Endothelial cell (in vitro differentiated cells): ENCODE measurements at regions not wholly inside any gene's neighbourhood (a gene's known extent, or its start where the extent isn't known, plus 50 kb on each side); places are given as distances from the start of the nearest gene placed in this dataset.

Source experiments
- DNase-seq: peaks from one replicate; pipeline ENCODE4 v3.0.0; 2021; ENCODE audit warnings: low spot score
- H3K27ac Mint-ChIP-seq: one replicate; pipeline ENCODE4 v1.8.0; 2021; ENCODE audit warnings: mixed read lengths, inconsistent platforms; ENCODE audit not compliant: unreplicated experiment
- H3K27me3 Mint-ChIP-seq: one replicate; pipeline ENCODE4 v1.8.0; 2021; ENCODE audit warnings: mild to moderate bottlenecking, moderate library complexity, mixed read lengths, inconsistent platforms; ENCODE audit not compliant: unreplicated experiment
- H3K36me3 Mint-ChIP-seq: one replicate; pipeline ENCODE4 v1.8.0; 2021; ENCODE audit warnings: mild to moderate bottlenecking, low read depth, mixed read lengths, inconsistent platforms; ENCODE audit not compliant: unreplicated experiment
- H3K4me1 Mint-ChIP-seq: one replicate; pipeline ENCODE4 v1.8.0; 2021; ENCODE audit warnings: mild to moderate bottlenecking, mixed read lengths, inconsistent platforms; ENCODE audit not compliant: unreplicated experiment
- H3K4me3 Mint-ChIP-seq: one replicate; pipeline ENCODE4 v1.8.0; 2021; ENCODE audit warnings: mild to moderate bottlenecking, mixed read lengths, inconsistent platforms; ENCODE audit not compliant: unreplicated experiment
- H3K9me3 Mint-ChIP-seq: one replicate; pipeline ENCODE4 v1.8.0; 2021; ENCODE audit warnings: mixed read lengths, inconsistent platforms; ENCODE audit not compliant: unreplicated experiment
- TF ChIP-seq, protein P1 (sequence below): fragments of 200-600 bp; sonication (generic); IDR thresholded peaks from one replicate; pipeline ENCODE4 v1.5.0; 2021; ENCODE audit warnings: antibody characterized with exemption; ENCODE audit not compliant: unreplicated experiment

DNA sequence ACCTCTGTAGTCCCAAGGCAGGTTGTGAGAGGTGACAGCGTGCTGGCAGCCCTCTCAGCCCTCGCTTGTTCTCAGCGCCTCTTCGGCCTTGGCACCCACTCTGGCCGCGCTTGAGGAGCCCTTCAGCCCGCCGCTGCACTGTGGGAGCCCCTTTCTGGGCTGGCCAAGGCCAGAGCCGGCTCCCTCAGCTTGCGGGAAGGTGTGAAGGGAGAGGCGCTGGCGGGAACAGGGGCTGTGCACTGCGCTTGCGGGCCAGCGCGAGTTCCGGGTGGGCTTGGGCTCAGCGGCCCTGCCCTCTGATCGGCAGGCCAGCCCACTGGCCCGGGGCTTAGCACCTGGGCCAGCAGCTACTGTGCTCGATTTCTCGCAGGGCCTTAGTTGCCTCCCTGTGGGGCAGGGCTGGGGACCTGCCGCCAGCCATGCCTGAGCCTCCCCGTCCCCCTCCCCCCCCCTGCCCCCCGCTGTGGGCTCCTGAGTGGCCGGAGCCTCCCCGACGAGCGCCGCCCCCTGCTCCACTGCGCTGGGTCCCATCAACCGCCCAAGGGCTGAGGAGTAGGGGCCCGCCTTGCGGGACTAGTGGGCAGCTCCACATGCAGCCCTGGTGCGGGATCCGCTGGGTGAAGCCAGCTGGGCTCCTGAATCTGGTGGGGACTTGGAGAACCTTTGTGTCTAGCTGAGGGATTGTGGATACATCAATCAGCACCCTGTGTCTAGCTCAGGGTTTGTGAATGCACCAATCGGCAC is 347.6 kb downstream of the KLHL13 start:
- H3K27me3 Mint-ChIP-seq, result no peaks in the 10 kb centered on the region
- no peak for DNase-seq
- no peak overlapping the region for H3K27ac Mint-ChIP-seq
- H3K4me3 Mint-ChIP-seq, result no peak overlapping the region
- no peaks in the 10 kb centered on the region for H3K9me3 Mint-ChIP-seq
- H3K4me1 Mint-ChIP-seq, result no peaks in the 10 kb centered on the region
- TF ChIP-seq, protein P1, sequence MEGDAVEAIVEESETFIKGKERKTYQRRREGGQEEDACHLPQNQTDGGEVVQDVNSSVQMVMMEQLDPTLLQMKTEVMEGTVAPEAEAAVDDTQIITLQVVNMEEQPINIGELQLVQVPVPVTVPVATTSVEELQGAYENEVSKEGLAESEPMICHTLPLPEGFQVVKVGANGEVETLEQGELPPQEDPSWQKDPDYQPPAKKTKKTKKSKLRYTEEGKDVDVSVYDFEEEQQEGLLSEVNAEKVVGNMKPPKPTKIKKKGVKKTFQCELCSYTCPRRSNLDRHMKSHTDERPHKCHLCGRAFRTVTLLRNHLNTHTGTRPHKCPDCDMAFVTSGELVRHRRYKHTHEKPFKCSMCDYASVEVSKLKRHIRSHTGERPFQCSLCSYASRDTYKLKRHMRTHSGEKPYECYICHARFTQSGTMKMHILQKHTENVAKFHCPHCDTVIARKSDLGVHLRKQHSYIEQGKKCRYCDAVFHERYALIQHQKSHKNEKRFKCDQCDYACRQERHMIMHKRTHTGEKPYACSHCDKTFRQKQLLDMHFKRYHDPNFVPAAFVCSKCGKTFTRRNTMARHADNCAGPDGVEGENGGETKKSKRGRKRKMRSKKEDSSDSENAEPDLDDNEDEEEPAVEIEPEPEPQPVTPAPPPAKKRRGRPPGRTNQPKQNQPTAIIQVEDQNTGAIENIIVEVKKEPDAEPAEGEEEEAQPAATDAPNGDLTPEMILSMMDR, result no peak
- no peaks in the 10 kb centered on the region for H3K36me3 Mint-ChIP-seq

DNA sequence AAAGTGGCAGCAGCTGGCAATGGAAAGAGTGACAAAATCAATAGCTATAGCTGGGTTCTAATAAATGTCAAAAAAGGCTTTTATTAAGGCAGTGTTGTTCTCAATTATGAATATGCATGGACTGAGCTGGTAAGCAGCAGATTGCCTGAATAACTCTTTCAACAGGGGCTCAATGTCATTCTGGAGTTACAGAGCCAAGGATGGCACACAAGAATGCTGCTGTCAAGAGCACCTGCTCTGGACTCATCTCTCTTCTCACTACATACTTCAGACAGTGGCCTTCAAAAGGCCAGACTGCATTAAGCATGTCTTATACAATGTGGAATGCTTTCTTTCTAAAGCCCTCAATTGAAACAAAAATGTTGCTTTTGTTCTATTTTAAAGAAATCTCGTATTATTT is 351.4 kb downstream of the KLHL13 start:
- TF ChIP-seq, protein P1, result no peak
- no peak for DNase-seq
- no peaks in the 10 kb centered on the region for H3K36me3 Mint-ChIP-seq
- no peaks in the 10 kb centered on the region for H3K9me3 Mint-ChIP-seq
- no peak overlapping the region for H3K27ac Mint-ChIP-seq
- no peaks in the 10 kb centered on the region for H3K4me1 Mint-ChIP-seq
- no peak overlapping the region for H3K4me3 Mint-ChIP-seq
- H3K27me3 Mint-ChIP-seq, result no peaks in the 10 kb centered on the region

DNA sequence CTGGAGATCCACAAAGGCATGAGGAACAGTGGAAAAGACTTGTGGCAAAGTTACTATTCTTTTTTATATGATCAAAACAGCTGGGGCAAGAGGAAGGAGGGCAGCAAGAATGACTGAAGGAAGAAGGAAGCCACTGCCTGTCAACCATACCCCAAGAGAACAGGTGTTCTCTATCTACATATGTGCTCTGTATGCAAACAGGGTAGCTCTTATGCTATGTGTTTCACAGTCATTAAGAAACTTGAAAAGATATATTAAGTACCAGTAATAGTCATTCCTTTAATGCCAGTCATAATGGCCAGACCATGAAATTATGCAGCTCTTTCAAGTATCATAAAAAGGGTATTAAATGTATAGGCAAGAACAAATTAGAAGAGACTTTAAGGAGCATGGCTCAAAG is 363.9 kb downstream of the KLHL13 start:
- no peaks in the 10 kb centered on the region for H3K4me1 Mint-ChIP-seq
- no peaks in the 10 kb centered on the region for H3K9me3 Mint-ChIP-seq
- no peak overlapping the region for H3K27ac Mint-ChIP-seq
- no peaks in the 10 kb centered on the region for H3K27me3 Mint-ChIP-seq
- no peaks in the 10 kb centered on the region for H3K36me3 Mint-ChIP-seq
- no peak for DNase-seq
- no peak overlapping the region for H3K4me3 Mint-ChIP-seq
- TF ChIP-seq, protein P1, result no peak

DNA sequence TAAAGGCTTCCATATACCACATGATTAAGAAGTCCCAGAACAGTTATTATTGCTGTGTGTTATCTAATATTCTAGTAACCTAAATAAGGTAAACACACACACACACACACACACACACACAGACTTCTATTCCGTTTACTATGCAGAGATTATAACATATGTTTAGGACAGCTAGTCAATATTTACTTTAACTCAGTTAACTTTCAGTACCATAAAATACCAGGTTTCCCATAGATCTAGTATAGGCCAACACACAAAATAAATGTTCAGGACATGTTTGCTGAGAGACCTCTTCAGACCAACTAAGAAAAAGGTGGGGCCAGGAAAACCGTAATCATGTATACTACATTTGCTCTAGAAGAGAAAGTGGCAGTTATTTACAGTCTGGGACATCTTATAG is 365.5 kb downstream of the KLHL13 start:
- TF ChIP-seq, protein P1, result no peak
- Mint-ChIP-seq H3K27ac (no peak overlapping the region), H3K4me3 (no peak overlapping the region), H3K4me1 (no peaks in the 10 kb centered on the region), H3K9me3 (no peaks in the 10 kb centered on the region), H3K27me3 (no peaks in the 10 kb centered on the region), H3K36me3 (no peaks in the 10 kb centered on the region)
- DNase-seq, result no peak

- H3K27me3 Mint-ChIP-seq, result no peaks in the 10 kb centered on the region
- no peaks in the 10 kb centered on the region for H3K9me3 Mint-ChIP-seq
- no peak for DNase-seq
- no peak overlapping the region for H3K4me3 Mint-ChIP-seq
- TF ChIP-seq, protein P1, result no peak
- no peaks in the 10 kb centered on the region for H3K36me3 Mint-ChIP-seq
- no peak overlapping the region for H3K27ac Mint-ChIP-seq
- H3K4me1 Mint-ChIP-seq, result no peaks in the 10 kb centered on the region
Measured at GRCh38 chrX:117744958-117745357, 371.7 kb downstream of the KLHL13 start.
